ENCODE measurements at regions not wholly inside any gene's neighbourhood (a gene's known extent, or its start where the extent isn't known, plus 50 kb on each side); places are given as distances from the start of the nearest gene placed in this dataset.

DNA sequence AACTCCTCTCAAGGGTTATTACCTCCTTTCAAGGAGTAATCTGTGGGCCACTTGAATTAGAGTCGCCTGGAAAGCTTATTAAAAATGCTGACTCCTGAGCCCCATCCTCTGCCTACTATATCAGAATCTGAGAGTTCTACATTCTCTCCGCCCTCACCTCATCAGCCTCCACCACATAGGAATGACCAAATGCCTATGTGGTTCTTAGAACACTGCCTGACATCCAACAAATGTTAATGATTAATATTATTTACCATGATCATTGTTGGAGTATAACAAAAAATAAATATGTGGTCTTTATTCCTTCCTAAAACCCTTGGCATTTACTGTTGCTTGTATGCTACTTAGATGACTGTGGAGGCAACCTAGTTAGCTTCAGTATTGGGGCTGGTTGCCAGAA, 91.9 kb downstream of the BBS10 start:
- TF ChIP-seq ZNF335 (tag by site-specific recombination; conservative IDR thresholded peaks at IDR 0.05) = no peak
- no peak for TF ChIP-seq TCF7L2 (IDR thresholded peaks at IDR 0.05; ENCODE audit: borderline replicate concordance, low read depth, low read length)
- no peak for TF ChIP-seq ZNF521 (tag by site-specific recombination; IDR thresholded peaks at IDR 0.05)
- TF ChIP-seq ZSCAN23 (tag by site-specific recombination; IDR thresholded peaks at IDR 0.05) = no peak
- TF ChIP-seq ZBTB1 (tag by site-specific recombination; IDR thresholded peaks at IDR 0.05) = no peak
- no peak for TF ChIP-seq SETDB1 (IDR thresholded peaks at IDR 0.05; ENCODE audit: insufficient read length, low read length)
- TF ChIP-seq, protein P1, sequence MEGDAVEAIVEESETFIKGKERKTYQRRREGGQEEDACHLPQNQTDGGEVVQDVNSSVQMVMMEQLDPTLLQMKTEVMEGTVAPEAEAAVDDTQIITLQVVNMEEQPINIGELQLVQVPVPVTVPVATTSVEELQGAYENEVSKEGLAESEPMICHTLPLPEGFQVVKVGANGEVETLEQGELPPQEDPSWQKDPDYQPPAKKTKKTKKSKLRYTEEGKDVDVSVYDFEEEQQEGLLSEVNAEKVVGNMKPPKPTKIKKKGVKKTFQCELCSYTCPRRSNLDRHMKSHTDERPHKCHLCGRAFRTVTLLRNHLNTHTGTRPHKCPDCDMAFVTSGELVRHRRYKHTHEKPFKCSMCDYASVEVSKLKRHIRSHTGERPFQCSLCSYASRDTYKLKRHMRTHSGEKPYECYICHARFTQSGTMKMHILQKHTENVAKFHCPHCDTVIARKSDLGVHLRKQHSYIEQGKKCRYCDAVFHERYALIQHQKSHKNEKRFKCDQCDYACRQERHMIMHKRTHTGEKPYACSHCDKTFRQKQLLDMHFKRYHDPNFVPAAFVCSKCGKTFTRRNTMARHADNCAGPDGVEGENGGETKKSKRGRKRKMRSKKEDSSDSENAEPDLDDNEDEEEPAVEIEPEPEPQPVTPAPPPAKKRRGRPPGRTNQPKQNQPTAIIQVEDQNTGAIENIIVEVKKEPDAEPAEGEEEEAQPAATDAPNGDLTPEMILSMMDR (tag by site-specific recombination; IDR thresholded peaks at IDR 0.05) = no peak
- TF ChIP-seq, protein P2, sequence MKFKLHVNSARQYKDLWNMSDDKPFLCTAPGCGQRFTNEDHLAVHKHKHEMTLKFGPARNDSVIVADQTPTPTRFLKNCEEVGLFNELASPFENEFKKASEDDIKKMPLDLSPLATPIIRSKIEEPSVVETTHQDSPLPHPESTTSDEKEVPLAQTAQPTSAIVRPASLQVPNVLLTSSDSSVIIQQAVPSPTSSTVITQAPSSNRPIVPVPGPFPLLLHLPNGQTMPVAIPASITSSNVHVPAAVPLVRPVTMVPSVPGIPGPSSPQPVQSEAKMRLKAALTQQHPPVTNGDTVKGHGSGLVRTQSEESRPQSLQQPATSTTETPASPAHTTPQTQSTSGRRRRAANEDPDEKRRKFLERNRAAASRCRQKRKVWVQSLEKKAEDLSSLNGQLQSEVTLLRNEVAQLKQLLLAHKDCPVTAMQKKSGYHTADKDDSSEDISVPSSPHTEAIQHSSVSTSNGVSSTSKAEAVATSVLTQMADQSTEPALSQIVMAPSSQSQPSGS (tag by site-specific recombination; IDR thresholded peaks at IDR 0.05; ENCODE audit: low read depth) = no peak
- TF ChIP-seq ZNF121 (tag by site-specific recombination; IDR thresholded peaks at IDR 0.05) = no peak
- TF ChIP-seq, protein P3, sequence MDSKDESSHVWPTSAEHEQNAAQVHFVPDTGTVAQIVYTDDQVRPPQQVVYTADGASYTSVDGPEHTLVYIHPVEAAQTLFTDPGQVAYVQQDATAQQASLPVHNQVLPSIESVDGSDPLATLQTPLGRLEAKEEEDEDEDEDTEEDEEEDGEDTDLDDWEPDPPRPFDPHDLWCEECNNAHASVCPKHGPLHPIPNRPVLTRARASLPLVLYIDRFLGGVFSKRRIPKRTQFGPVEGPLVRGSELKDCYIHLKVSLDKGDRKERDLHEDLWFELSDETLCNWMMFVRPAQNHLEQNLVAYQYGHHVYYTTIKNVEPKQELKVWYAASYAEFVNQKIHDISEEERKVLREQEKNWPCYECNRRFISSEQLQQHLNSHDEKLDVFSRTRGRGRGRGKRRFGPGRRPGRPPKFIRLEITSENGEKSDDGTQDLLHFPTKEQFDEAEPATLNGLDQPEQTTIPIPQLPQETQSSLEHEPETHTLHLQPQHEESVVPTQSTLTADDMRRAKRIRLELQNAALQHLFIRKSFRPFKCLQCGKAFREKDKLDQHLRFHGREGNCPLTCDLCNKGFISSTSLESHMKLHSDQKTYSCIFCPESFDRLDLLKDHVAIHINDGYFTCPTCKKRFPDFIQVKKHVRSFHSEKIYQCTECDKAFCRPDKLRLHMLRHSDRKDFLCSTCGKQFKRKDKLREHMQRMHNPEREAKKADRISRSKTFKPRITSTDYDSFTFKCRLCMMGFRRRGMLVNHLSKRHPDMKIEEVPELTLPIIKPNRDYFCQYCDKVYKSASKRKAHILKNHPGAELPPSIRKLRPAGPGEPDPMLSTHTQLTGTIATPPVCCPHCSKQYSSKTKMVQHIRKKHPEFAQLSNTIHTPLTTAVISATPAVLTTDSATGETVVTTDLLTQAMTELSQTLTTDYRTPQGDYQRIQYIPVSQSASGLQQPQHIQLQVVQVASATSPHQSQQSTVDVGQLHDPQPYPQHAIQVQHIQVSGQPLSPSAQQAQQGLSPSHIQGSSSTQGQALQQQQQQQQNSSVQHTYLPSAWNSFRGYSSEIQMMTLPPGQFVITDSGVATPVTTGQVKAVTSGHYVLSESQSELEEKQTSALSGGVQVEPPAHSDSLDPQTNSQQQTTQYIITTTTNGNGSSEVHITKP (tag by site-specific recombination; IDR thresholded peaks at IDR 0.05) = no peak
- no peak for TF ChIP-seq SCRT1 (tag by site-specific recombination; IDR thresholded peaks at IDR 0.05; ENCODE audit: borderline replicate concordance)
- no peak for TF ChIP-seq BCL11A (tag by site-specific recombination; IDR thresholded peaks at IDR 0.05; ENCODE audit: low read depth)

Measured in HEK293 (cell line).